GM04503 (cell line): ENCODE measurements at regions not wholly inside any gene's neighbourhood (a gene's known extent, or its start where the extent isn't known, plus 50 kb on each side); places are given as distances from the start of the nearest gene placed in this dataset.

Experiments
- DNase-seq: peaks from one replicate; pipeline ENCODE4 v3.0.0-alpha.2; 2012; ENCODE audit warnings: low read depth

GRCh38 chr13:81791641-81792040, 1450.7 kb upstream of the SPRY2 start:
- no peak for DNase-seq

GRCh38 chr13:81781471-81781870, 1440.5 kb upstream of the SPRY2 start:
- no peak for DNase-seq

GRCh38 chr13:81779876-81780275, 1439.0 kb upstream of the SPRY2 start:
- DNase-seq: no peak

GRCh38 chr13:81778350-81778749, 1437.4 kb upstream of the SPRY2 start:
- DNase-seq: no peak

DNA sequence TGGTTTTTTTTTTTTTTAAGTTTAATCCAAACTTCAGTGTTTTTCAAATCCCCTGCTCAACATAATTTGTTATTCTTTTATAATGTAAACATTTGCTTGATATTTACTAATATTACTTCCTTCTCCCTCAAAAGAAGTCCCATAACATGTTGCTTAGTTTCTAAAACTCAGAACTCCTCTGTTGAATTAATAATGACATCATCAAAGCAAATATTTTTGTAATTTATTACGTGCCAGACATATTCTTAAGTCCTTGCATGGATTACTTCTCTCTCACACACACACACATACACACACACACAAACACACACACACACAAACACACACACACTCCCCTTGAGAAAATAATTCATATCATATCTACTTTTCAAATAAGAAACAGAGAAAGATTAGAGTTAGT, 1432.3 kb upstream of the SPRY2 start:
- DNase-seq: no peak

GRCh38 chr13:81771951-81772350, 1431.0 kb upstream of the SPRY2 start:
- DNase-seq: no peak

- no peak for DNase-seq
These were observed 1430.1 kb upstream of the SPRY2 start for GRCh38 chr13:81770868-81771505.

DNA sequence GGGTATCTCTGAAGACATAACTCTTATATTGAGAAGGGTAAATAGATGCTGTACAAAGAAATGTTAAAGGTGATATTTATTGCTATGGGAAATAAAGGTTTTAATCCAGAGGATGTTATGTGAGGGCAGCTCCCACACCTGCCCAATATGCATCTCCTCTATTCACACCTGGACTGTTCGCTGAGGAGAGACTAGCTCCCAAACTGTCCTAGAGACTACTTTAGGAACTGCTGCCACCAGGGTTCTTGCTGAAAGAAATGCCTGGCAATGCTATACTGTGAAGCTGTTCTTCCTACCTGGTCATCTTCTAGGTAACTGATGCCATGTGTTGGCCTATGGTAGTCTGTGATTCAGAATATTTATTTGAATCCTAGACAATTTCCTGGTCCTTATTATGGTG, 1421.5 kb upstream of the SPRY2 start:
- no peak for DNase-seq

GRCh38 chr13:81760316-81760715, 1419.4 kb upstream of the SPRY2 start:
- no peak for DNase-seq

- DNase-seq: no peak
These were observed 1416.5 kb upstream of the SPRY2 start for GRCh38 chr13:81757348-81757970.

GRCh38 chr13:81745391-81745790, 1404.5 kb upstream of the SPRY2 start:
- no peak for DNase-seq

DNA sequence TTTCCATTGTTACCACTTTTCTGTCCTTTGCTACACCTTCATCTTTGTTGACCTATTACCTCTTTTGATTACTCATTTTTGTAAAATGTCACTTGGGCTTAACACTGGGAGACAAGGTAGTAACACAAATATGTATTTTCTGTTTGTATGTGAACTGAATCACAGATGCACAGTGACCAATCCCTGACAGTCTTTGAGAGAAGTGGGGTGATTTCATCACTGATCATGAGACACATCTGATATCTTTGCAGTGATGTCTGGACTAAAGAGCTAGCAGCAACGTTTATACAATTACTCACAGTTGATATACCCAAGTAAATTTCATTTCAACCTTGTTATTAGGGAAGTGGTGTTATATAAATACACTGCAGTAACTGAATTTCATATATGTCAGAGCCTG, 1397.4 kb upstream of the SPRY2 start:
- no peak for DNase-seq

DNA sequence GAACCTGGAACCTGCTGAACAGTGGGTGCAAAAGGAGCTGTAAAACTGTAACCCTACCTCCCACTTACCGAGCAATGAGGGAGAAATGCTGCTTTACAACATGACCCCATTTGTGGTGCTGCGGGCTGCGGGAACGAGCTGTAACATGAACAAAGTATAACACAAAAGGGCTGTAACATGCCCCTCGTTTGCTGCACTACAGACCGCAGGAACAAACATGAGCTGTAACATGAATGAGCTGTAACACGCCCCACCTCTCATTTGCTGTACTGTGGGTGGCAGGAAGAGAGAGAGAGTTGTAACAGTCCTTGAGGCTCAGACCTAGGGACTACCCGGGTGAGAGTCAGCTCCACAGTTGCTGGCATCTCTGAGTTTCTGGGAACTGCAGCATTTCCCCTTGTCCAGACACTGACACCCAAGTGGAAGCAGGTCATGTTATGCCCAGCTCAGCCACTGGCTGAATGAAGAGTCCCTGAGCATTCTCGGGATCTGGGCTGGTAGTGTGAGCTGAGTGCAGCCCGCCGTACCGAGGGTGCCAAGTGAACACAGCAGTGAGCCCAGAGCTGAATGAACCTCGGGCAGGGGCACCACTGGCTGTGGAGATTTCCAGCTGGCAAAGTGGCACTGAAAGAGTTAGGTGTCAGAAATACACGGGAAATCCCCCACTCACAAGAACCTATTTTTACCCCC, 1385.3 kb upstream of the SPRY2 start:
- DNase-seq: no peak

DNA sequence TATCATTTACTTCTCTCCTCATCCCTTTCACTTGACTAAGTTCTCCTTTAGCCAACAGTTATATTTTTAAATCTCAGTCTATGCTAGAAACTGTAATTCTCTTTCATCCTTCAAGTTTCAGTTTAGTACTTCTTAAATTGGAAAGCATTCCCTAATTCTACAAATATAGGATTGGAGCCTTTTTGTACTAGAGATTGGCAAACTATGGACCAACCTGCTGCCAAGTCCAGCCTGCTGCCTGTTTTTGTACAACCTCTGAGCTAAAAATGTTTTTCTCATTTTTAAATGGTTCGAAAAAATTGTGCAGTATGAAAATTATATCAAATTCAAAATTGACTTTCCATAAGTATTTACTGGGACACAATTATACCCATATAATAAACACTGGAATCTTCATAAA, 1381.5 kb upstream of the SPRY2 start:
- DNase-seq: no peak

GRCh38 chr13:81721400-81721799, 1380.5 kb upstream of the SPRY2 start:
- no peak for DNase-seq

DNA sequence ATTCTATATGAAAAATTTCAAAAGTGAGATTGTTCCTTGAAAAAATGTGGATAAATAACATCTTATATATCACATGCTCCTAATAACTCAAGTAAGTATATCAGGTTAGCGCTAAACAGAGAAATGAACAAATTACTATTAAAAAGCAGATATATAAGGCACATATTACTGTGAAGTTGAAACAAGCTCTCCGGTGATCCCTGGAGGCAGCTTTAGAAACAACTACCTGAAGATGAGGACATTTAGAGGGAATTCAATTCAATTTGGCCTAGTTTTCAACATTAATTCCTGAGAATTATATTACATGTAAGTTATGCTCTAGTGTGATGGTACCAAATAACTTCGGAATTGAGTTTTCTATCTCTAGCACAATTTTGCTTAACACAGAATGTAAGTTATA, 1373.6 kb upstream of the SPRY2 start:
- no peak for DNase-seq

DNA sequence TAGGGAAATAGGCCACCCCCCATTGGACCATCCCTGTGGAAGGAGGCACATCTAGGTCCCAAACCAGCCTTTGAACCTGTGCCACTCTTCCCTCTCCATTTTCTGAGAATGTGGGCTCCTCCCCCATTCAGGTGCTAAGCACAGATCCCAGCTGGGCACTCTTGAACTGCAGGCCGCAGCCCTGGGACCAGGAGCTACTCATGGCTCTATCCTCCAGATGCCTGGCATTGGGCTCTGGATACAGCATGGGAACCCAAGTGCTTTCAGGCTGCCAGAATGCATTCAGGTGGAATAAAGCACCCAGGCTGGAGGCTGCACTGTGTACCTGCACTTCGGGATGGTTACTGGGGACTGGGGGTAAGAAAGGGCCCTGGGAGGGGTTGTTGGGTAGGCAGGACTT, 1372.3 kb upstream of the SPRY2 start:
- no peak for DNase-seq

DNA sequence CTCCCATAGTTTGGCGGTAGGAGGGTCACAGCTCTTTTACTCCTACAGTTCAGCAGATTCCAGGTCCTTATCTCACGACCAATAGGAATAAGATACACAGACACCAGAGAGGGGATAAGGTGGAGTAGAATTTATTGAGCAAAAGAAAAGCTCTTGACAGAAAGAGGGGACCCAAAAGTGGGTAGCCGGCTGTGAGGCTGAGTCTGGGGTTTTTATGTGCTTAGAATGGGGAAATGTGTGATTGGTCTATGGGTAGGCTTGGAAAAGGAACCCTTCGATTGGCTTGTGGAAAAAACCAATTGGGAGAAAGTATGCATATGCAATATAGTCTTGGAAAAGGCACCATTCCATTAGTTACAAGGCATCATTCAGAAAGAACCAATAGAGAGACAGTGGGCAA, 1356.9 kb upstream of the SPRY2 start:
- DNase-seq: no peak

- no peak for DNase-seq
These were observed 1346.0 kb upstream of the SPRY2 start for GRCh38 chr13:81686877-81687276.

GRCh38 chr13:81683521-81683920, 1342.6 kb upstream of the SPRY2 start:
- DNase-seq: no peak

DNA sequence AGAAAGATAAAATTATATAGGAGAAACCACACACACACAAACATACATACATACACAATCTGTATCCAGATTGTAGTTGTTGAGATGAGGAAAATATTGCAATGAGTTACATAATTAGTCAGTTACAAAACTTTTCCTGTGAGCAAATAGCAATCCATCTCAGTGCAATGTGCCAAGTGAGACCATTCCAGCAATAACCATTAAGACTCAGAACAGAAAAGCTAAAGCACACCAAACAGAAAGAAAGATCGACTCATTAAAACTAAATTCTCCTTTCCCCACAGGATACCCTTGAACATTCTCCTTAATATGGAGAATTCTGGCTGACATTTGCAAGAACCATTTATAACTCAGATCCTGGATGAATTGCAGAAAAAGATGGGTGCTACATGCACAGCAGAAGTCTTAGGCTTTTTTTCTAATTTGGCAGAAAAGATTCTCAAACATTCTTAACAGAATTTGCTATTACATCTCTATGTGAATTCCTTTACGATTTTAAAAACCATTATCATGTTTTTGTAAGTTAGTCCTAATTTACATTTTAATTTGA, 1341.2 kb upstream of the SPRY2 start:
- no peak for DNase-seq

GRCh38 chr13:81677857-81678256, 1336.9 kb upstream of the SPRY2 start:
- DNase-seq: no peak

GRCh38 chr13:81676008-81676407, 1335.1 kb upstream of the SPRY2 start:
- DNase-seq: no peak
